ENCODE measurements at regions not wholly inside any gene's neighbourhood (a gene's known extent, or its start where the extent isn't known, plus 50 kb on each side); places are given as distances from the start of the nearest gene placed in this dataset.
"Not testable (repeated sequence)": the region's sequence is repeated elsewhere in the genome, so short reads cannot be mapped to it uniquely, and the experiment has no call there.

GRCh38 chrX:3520982-3521381 lies 174.5 kb upstream of the MXRA5 start:
- H3K9me3 ChIP-seq (ENCODE audit: low read depth, low read length, poor library complexity, severe bottlenecking): no peaks in the 10 kb centered on the region
- ChIA-PET CTCF (no interaction called here), POLR2A (ENCODE audit: low non-redundant PET) (no interaction called here)
- intact Hi-C loops (cut with micrococcal nuclease; ENCODE audit: unreplicated experiment): no loop called here
- BruUV-seq (replicated peaks): no TSS peak
- H3K36me3 ChIP-seq (ENCODE audit: insufficient read depth, low read length, poor library complexity, severe bottlenecking): no peaks in the 10 kb centered on the region
- no peak for DNase-seq (ENCODE audit: low spot score)
- H3K4me3 ChIP-seq (ENCODE audit: low read depth, low read length, poor library complexity, severe bottlenecking): no peak overlapping the region
- H3K4me1 ChIP-seq (ENCODE audit: insufficient read depth, low read length, poor library complexity, severe bottlenecking): no peaks in the 10 kb centered on the region
- H3K27me3 ChIP-seq (replicated peaks; ENCODE audit: insufficient read depth, low read depth, low read length, poor library complexity): peaks cover 26% of the 10 kb centered on the region
- TF ChIP-seq CTCF (conservative IDR thresholded peaks at IDR 0.05; ENCODE audit: low read depth, low read length) (no peak), EZH2 (IDR thresholded peaks at IDR 0.05; ENCODE audit: borderline replicate concordance, low read depth, low read length, poor library complexity, severe bottlenecking) (no peak)
- H3K27ac ChIP-seq (ENCODE audit: low read depth, low read length, poor library complexity, severe bottlenecking): no peak overlapping the region

GRCh38 chrX:3520458-3520857 lies 174.0 kb upstream of the MXRA5 start:
- Histone ChIP-seq H3K4me3 (ENCODE audit: low read depth, low read length, poor library complexity, severe bottlenecking) (no peak overlapping the region), H3K36me3 (ENCODE audit: insufficient read depth, low read length, poor library complexity, severe bottlenecking) (no peaks in the 10 kb centered on the region), H3K9me3 (ENCODE audit: low read depth, low read length, poor library complexity, severe bottlenecking) (no peaks in the 10 kb centered on the region), H3K27ac (ENCODE audit: low read depth, low read length, poor library complexity, severe bottlenecking) (no peak overlapping the region), H3K4me1 (ENCODE audit: insufficient read depth, low read length, poor library complexity, severe bottlenecking) (no peaks in the 10 kb centered on the region), H3K27me3 (replicated peaks; ENCODE audit: insufficient read depth, low read depth, low read length, poor library complexity) (peaks cover 26% of the 10 kb centered on the region)
- intact Hi-C loops (cut with micrococcal nuclease; ENCODE audit: unreplicated experiment): no loop called here
- no TSS peak for BruUV-seq (replicated peaks)
- ChIA-PET POLR2A (ENCODE audit: low non-redundant PET) (no interaction called here), CTCF (no interaction called here)
- no peak for TF ChIP-seq EZH2 (IDR thresholded peaks at IDR 0.05; ENCODE audit: borderline replicate concordance, low read depth, low read length, poor library complexity, severe bottlenecking)
- no peak for TF ChIP-seq CTCF (conservative IDR thresholded peaks at IDR 0.05; ENCODE audit: low read depth, low read length)
- no peak for DNase-seq (ENCODE audit: low spot score)

GRCh38 chrX:3519384-3519783 lies 172.9 kb upstream of the MXRA5 start:
- H3K9me3 ChIP-seq (ENCODE audit: low read depth, low read length, poor library complexity, severe bottlenecking); H3K4me1 ChIP-seq (ENCODE audit: insufficient read depth, low read length, poor library complexity, severe bottlenecking); H3K4me3 ChIP-seq (ENCODE audit: low read depth, low read length, poor library complexity, severe bottlenecking); BruUV-seq (replicated peaks); CTCF ChIA-PET; intact Hi-C loops (cut with micrococcal nuclease; ENCODE audit: unreplicated experiment); H3K36me3 ChIP-seq (ENCODE audit: insufficient read depth, low read length, poor library complexity, severe bottlenecking); H3K27ac ChIP-seq (ENCODE audit: low read depth, low read length, poor library complexity, severe bottlenecking); POLR2A ChIA-PET (ENCODE audit: low non-redundant PET); DNase-seq (ENCODE audit: low spot score): not testable (repeated sequence)
- H3K27me3 ChIP-seq (replicated peaks; ENCODE audit: insufficient read depth, low read depth, low read length, poor library complexity): peaks cover 26% of the 10 kb centered on the region

- Histone ChIP-seq H3K36me3 (ENCODE audit: insufficient read depth, low read length, poor library complexity, severe bottlenecking) (no peaks in the 10 kb centered on the region), H3K9me3 (ENCODE audit: low read depth, low read length, poor library complexity, severe bottlenecking) (no peaks in the 10 kb centered on the region), H3K27me3 (replicated peaks; ENCODE audit: insufficient read depth, low read depth, low read length, poor library complexity) (peaks cover 26% of the 10 kb centered on the region), H3K4me3 (ENCODE audit: low read depth, low read length, poor library complexity, severe bottlenecking) (no peak overlapping the region), H3K4me1 (ENCODE audit: insufficient read depth, low read length, poor library complexity, severe bottlenecking) (no peaks in the 10 kb centered on the region), H3K27ac (ENCODE audit: low read depth, low read length, poor library complexity, severe bottlenecking) (no peak overlapping the region)
- intact Hi-C loops (cut with micrococcal nuclease; ENCODE audit: unreplicated experiment): no loop called here
- TF ChIP-seq EZH2 (IDR thresholded peaks at IDR 0.05; ENCODE audit: borderline replicate concordance, low read depth, low read length, poor library complexity, severe bottlenecking) (no peak), CTCF (conservative IDR thresholded peaks at IDR 0.05; ENCODE audit: low read depth, low read length) (no peak)
- ChIA-PET POLR2A (ENCODE audit: low non-redundant PET) (no interaction called here), CTCF (no interaction called here)
- BruUV-seq (replicated peaks): no TSS peak
- no peak for DNase-seq (ENCODE audit: low spot score)
Observed at GRCh38 chrX:3518870-3519269, 172.4 kb upstream of the MXRA5 start.

Data from A673 (cell line).